HG03575 (cell line): ENCODE measurements at regions not wholly inside any gene's neighbourhood (a gene's known extent, or its start where the extent isn't known, plus 50 kb on each side); places are given as distances from the start of the nearest gene placed in this dataset.
"Not testable (repeated sequence)": the region's sequence is repeated elsewhere in the genome, so short reads cannot be mapped to it uniquely, and the experiment has no call there.

Source experiments
- ATAC-seq: cut with Tn5 transposase; IDR thresholded peaks from one replicate; pipeline ENCODE4 v1.9.1; 2021; ENCODE audit not compliant: unreplicated experiment, insufficient number of reproducible peaks, low FRiP score; ENCODE audit errors: extremely low read depth

DNA sequence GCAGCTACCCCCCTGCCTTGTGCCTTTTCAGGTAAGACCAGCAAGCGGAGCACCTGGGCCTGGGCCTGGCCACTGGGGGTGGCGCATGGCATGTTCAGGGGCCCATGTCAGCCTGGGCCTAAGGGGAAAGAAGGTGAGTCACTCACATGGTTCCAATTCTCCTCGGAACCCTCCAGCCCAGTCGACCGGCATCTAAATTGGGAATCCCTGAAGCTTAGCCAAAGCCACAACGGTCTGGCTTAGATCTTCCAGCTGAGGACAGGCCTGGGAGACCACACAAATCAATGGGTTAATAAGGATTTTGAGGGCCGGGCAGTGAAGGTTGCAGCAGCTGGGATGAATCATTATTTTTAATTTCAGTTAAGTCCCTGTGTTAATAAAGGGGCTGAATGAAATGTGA lies 145.1 kb upstream of the SMYD2 start:
- ATAC-seq = no peak

DNA sequence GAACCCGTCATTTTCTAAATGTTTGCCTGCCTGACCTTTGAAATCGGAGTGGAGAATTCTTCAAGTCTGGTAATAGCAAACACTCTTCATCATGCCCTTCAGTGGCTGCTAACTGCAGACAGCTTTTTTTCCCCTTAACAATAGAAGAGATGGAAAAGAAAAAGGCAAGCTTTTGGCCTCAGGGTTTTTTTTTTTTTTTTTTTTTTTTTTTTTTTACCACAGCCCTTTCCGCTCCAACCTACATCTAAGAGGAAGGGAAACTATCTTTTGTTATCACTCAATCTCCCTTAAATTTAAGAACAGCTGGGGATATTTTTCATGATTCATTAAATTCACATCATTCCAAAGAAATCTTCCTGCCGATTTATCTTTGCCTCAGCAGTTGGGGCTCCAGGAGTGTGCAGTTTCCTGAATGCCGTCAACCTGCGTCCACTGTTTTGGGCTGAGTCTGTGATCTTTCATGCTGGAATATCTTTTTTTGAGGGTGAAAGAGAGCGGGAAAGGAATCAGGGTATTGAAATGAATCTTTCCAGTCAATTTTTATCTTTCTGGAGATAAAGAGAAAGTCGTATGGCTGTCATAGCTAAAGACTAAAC lies 144.5 kb upstream of the SMYD2 start:
- ATAC-seq = no peak

DNA sequence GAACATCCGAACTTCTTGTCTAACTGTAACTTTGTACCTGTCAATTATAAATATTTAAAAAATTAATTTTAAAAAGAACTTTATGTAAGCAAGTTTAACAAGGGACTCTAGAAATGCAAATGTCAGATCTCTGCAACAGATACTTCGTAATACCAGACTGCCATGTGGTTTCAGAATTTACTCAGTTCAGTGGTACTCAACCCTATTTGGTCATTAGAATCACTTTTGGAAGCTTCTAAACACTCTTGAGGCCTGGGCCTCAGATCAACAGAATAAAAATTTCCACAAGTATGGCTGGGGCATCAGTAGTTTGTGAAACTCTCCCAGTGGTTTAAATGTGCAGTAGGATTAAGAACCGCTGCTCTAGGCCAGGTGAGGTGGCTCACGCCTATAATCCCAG lies 139.5 kb upstream of the SMYD2 start:
- no peak for ATAC-seq

DNA sequence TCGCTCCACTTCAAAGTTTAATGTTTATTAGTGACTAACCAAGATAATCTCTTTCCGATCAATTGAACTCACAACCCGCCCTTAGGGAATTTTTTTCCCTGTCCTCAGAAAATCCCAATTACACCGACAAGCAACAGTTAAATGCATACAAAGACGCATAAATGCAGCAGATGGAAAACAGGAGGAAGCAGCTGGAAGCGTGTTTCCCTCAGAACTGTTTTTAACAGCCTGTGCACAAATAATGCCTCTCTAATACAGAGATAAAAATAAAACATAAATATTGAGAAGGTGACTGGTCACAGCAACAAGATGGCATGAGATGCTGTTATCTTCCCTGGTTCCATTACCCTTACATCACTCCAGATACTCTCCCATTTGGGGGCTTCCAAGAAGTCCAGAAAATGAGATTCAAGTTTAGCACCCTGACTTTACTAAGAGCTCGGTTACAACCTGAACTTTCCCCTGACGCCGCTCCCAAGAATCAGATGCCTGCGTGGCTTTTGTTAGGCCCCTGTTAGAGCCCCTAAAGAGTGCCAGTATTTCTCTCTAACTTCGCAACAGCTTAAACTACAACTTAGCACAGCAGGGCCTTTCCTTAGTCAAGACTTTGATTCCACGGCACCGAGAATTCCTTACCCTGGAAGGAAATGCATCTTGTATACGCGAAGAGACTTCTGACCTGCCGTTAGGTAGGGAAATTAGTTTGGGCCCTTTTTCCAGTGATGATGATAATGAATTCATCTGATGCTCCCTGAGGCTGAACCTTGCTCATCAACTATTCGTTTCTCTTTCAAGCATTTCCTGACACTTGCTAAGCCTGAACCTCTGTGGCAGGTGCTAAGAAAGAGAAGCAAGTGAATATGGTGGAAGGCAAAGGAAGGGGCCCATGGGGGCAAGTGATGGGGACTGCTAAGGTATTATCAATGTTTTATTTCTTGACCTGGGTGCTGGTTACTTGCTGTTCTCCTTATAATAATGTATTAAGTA lies 137.7 kb upstream of the SMYD2 start:
- no peak for ATAC-seq

DNA sequence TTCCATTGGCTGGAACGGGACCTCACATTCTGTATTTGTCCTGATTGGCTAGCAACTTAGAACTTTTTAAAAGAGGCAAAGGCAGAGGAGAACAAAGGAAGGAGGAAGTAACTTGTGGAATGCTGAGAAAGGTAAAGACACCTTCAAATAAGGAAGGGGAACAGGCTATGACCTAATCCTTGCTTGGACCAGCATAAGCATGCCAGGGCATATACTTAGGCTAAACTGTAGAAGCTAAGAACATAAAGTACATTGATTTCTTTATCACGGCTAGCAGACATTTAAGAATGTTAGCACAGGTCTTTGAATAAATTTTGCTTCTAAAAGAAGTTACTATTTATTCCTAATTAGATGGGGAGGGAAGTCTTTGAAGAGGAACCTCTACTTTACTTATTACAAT lies 136.4 kb upstream of the SMYD2 start:
- ATAC-seq = not testable (repeated sequence)

DNA sequence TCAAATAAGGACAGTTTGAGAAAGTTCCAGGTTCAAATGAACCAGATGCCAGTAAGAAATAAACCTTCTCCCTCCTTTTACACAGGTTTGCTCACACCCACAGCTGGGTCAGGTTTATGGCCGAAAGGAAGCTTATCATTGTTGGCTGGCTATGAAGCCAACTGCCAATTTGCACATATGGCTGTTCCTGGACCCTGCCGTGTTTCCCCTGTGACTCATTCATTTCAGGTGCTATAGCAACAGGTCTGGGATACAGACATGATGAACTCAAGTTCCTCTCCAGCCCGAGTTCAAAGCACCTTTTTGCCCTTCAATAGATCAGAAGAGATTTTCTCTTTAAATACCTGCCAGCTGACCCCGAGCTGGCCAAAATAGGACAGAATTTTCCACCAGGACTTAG lies 134.4 kb upstream of the SMYD2 start:
- ATAC-seq = no peak

DNA sequence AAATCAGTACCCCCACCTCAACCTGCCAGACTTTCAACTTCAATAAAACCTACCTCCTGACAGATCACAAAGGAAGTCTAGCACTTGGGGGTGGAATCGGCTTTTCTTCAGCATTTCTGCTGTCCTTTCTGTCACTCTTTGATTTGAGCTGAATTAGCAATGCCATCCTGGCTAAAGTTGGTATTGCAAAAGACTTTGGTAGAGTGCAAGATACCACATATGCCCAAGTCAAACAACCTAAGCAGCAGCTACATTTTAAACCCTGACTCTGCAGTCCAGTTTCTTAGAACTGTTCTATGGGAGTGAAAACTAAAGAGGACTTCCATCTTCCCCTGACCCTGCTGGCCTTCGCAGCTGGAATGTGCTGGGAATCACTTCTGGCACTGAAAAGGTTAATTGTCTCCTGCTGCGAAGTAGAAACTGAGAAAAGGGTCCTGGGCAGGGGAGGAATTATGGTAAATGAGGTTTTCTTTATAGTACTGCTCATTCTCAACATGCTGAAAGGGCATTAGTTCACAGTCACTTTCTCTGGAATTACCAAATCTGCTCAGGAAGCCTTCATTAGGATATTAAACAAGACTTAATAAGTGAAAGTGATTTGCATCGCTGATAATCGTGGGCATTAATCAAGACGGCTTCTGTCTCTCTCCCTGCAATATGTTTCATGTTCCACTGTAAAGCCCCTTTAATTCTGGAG lies 126.2 kb upstream of the SMYD2 start:
- ATAC-seq = no peak

DNA sequence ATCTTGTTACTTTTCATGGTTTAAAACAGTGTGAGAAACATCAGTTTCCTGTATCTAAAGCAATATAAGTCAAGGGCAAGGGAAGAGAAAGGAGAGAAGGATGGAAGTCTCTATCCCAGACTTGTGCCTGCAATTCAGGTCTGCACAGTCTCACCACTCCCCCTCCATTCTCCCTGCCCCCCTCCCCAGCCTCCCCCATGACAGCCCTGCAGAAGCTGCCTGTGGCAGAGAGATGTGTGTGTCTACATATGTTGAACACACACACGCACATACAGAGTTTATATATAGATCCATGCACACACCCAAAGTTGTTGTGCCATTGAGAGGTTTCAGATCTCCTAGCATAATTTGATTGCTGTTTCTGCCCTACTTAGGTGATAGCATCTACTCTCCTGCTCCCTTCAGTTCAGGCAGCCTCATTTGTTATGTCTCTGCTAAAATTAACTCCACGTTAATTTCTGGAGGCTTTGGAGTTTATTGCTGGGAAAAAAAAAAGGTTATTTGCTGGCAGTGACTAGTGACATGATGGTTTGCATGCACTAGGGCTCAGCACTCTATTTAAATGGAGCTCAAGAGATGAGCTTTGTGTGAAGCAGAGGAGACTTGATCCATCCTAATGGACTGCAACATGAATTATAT lies 124.9 kb upstream of the SMYD2 start:
- no peak for ATAC-seq

DNA sequence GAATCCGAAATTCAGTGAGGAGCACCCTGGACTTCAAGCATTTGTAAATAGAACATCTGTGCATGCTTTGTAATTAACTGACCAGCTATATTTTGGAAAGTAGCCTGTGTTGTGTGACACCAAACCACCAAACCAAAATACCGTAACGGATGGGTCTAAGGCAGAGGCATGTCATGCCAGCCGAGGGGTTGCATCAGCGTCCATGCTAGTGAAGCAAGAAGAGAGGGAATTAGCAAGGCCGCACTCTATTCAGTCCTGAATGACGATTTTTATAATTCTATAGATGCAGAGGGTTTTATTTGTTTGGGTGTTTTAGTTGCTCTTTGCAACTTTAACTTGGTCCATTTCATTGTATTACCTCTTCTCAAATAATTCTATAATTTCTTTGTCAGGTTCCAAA lies 116.8 kb upstream of the SMYD2 start:
- no peak for ATAC-seq

DNA sequence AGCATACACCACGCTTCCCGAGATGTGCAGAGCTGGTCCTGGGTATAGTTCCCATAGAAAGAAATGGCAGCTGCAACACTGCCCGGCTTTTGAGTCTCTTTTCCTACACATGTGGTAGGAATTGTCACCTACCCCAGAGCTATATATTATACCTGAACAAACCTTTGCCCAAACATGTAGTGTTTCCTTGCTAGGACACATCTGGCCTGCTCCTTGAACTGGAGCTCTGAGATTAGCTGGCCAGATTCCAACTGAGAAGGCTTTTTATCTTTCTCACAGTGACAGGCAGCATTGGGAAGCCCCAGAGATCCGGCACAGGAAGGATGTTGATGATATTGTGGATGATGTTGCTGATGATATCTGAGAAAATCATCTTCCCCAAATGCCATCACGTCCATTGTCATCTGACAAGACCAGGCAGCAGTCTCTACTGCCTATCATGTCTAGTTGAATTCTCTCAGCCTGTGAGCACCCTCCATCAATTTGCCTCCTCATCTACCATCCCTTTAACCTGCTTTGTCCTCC lies 115.0 kb upstream of the SMYD2 start:
- no peak for ATAC-seq

DNA sequence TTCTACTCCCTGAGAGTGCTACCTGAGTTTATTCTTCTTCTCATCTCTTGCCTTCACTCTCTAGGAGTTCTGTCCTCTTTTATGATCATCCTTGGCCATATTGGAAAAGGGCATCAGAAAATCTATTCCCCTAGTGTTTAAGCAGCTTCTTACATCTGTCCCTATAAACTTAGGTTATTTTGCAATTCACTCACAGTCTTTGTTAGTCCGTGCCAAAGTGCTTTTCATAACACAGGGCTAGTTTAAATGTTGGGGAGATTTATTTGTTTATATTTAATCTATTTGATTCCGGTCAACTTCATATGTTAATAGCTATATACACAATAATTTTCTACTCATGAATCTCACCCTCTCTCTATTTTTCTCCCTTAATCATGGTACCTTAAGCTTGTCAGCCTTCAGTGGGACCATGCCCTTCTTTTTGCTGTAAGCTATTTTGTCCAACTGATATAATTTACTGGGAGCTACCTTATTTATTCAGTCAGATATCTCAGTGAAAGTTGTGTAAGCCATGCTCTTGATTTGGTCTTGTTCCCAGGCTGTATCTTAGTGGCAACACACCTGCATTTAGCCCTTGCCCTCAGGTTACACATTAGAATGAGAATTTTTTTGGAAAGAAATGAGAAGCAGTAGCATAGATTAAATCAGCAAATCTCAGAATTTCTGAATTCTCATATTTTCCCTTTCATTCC lies 106.3 kb upstream of the SMYD2 start:
- ATAC-seq = no peak

DNA sequence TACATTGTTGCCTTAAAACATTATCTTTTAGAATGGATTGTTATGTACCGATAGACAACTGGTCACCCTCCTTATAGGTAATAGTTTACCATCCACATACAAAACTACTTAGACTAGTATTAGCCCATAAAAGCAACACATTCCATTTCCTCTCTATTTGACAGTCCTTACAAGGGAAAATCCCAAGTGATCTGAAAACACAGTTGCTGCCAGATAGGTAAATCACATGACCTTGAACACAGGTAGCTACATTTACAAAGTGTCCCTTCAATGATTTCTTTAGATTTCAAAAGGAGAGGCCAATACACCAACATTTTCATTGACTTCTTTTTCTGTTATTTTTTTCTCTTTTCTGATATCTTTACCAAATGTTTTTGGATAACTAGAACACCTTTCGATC lies 102.9 kb upstream of the SMYD2 start:
- ATAC-seq = no peak

DNA sequence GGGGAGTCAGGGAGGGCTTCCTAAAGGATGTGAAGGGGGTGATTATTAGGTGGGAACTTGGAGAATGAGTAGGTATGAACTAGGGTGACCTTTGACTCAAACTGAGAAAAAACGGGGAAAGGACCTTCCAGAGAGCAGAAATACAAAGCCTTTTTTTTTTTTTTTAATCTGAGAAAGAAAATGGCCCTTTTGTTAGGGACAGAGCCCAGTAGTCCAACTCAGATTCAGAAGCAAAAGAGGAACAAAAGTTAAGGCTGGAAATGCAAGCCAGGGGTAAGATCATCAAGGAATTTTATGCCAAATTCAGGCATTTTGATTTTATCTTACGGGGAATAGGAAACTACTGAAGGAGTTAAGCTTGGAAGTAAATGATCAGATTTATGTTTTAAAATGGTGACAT lies 96.0 kb upstream of the SMYD2 start:
- no peak for ATAC-seq

DNA sequence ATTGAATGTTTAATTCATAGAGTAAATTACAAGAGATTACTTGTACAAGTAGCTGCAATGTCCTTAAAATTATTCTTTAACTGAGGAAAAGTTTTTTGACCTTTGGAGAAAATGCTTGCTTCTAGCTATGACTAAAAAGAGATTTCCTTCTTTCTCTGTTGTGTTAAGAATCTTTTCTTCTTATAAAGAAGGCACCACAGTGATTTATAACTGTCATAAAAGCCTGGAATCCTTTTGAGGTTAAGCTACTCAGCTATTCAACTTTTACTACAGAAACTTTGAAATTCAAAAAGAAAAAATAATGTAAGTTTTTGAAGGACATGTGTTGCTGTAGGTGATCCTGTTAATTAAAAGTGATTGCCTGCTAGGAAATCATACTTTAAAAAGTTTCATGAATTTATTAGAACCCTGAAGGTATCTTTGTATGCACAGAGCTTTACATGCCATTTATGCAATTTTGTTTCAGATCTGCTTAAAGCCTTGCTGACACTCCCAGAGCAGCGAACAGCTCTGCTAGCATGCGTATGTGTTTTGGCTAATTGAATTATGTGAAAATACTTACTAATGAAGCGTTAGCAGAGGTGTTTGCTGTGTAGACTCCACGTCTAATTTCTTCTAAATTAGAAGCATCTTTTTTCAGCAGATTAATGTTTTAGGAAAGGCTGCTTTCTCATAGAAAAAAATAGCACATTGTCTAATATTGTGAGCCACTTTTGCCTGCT lies 94.7 kb upstream of the SMYD2 start:
- no peak for ATAC-seq

DNA sequence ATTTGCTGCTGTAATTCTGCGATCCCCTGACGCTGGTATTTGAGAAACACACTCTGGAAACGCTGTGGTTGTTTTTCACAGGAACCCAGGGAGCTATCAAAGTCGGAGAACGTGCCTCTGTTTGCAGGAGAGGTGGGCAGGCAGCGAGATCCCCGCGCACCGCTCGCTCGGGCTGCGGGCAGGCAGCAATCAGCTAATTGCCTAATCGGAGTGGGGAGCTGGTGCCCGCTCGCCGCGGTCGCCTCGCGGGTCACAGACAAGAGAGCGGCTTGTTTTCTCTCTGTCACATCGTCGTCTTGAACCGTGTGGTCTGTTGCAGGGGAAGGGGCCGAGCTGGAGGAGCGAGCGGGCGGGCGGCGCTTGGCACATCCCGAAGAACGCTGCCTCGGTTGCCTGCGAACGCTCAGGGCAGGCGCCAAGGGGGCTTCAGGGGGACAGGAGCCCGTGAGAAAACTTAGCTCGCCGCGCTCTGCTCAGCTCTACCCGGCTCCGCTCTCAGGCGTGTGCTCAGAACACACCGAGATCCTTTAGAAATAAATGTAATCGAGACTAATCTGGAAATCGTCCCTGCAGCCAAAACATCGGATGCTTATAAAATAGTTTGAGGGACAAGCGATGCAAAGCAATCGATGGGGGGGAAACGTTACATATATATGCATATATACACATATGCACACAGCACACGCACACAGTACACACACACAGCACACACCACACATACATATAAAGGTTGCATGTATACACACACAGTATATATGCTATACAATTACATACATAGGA lies 93.6 kb upstream of the SMYD2 start:
- ATAC-seq = no peak

DNA sequence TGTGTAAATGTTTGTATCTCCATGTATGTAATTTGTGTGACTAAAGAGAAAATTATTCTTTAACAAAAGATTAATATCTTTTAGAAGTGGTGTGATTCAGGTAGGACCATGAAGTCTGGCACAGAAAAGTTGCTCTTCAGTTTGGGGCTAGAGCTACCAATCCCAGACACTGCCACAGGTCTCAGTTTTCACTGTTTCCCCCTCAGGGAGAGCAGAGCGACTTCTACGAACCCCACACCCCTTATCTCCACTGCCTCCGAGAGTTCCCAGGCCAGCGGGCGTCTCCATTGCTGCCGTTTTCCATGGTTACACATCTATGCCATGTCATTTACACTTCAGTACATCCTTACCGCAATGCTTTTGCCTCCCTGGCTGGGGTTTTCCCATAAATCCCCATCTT lies 93.0 kb upstream of the SMYD2 start:
- ATAC-seq = no peak

DNA sequence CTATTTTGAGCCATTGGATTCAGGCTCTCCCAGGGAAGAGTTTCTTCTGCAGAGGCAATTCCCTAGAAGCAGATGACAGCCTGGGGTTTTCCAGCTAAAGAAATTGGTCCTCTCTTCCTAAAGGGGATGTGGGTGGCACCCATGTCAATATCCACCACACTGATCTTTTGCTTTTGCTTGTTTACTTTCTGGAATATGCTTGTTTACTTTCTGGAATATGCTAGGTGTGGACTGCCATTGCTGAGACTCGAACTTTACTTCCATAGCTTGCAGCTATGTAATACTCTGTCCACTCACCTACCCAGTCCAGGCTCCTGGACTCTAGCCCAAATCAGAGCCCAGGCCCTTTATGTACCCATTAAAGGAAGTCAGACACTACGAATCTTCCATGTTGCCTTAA lies 92.1 kb upstream of the SMYD2 start:
- ATAC-seq = no peak
